ENCODE measurements at regions not wholly inside any gene's neighbourhood (a gene's known extent, or its start where the extent isn't known, plus 50 kb on each side); places are given as distances from the start of the nearest gene placed in this dataset.

GRCh38 chr15:81856001-81856633, 189.7 kb downstream of the MEX3B start:
- no peak for FAIRE-seq
- TF ChIP-seq POLR2A (IDR thresholded peaks at IDR 0.05; ENCODE audit: low read depth, low read length), result no peak
- no peak for TF ChIP-seq POLR2AphosphoS5 (IDR thresholded peaks at IDR 0.05; ENCODE audit: low read depth, low read length)
- no peak for TF ChIP-seq TAF1 (IDR thresholded peaks at IDR 0.05; ENCODE audit: borderline replicate concordance, low read depth, low read length)

GRCh38 chr15:81853150-81853748, 192.6 kb downstream of the MEX3B start:
- FAIRE-seq (no peak), DNase-seq (ENCODE audit: insufficient read length) (no peak)
- TF ChIP-seq POLR2A (IDR thresholded peaks at IDR 0.05; ENCODE audit: low read depth, low read length) (no peak), TAF1 (IDR thresholded peaks at IDR 0.05; ENCODE audit: borderline replicate concordance, low read depth, low read length) (no peak), POLR2AphosphoS5 (IDR thresholded peaks at IDR 0.05; ENCODE audit: low read depth, low read length) (no peak)

More at GRCh38 chr15:81856001-81856633, 189.7 kb downstream of the MEX3B start:
- DNase-seq (ENCODE audit: insufficient read length), result no peak

GRCh38 chr15:81852411-81853149, 193.2 kb downstream of the MEX3B start:
- FAIRE-seq, result no peak
- DNase-seq (ENCODE audit: insufficient read length), result no peak
- TF ChIP-seq POLR2A (IDR thresholded peaks at IDR 0.05; ENCODE audit: low read depth, low read length), result no peak
- no peak for TF ChIP-seq POLR2AphosphoS5 (IDR thresholded peaks at IDR 0.05; ENCODE audit: low read depth, low read length)
- TF ChIP-seq TAF1 (IDR thresholded peaks at IDR 0.05; ENCODE audit: borderline replicate concordance, low read depth, low read length), result no peak

GRCh38 chr15:81851757-81852156, 194.1 kb downstream of the MEX3B start:
- TF ChIP-seq TAF1 (IDR thresholded peaks at IDR 0.05; ENCODE audit: borderline replicate concordance, low read depth, low read length) (no peak), POLR2A (IDR thresholded peaks at IDR 0.05; ENCODE audit: low read depth, low read length) (no peak), POLR2AphosphoS5 (IDR thresholded peaks at IDR 0.05; ENCODE audit: low read depth, low read length) (no peak)
- no peak for FAIRE-seq

GRCh38 chr15:81851325-81851724, 194.5 kb downstream of the MEX3B start:
- no peak for FAIRE-seq
- TF ChIP-seq POLR2AphosphoS5 (IDR thresholded peaks at IDR 0.05; ENCODE audit: low read depth, low read length), result no peak
- TF ChIP-seq TAF1 (IDR thresholded peaks at IDR 0.05; ENCODE audit: borderline replicate concordance, low read depth, low read length), result no peak
- no peak for TF ChIP-seq POLR2A (IDR thresholded peaks at IDR 0.05; ENCODE audit: low read depth, low read length)
- no peak for DNase-seq (ENCODE audit: insufficient read length)

More at GRCh38 chr15:81851757-81852156, 194.1 kb downstream of the MEX3B start:
- no peak for DNase-seq (ENCODE audit: insufficient read length)

GRCh38 chr15:81849289-81849688, 196.5 kb downstream of the MEX3B start:
- FAIRE-seq (no peak), DNase-seq (ENCODE audit: insufficient read length) (no peak)
- no peak for TF ChIP-seq POLR2AphosphoS5 (IDR thresholded peaks at IDR 0.05; ENCODE audit: low read depth, low read length)
- no peak for TF ChIP-seq POLR2A (IDR thresholded peaks at IDR 0.05; ENCODE audit: low read depth, low read length)
- no peak for TF ChIP-seq TAF1 (IDR thresholded peaks at IDR 0.05; ENCODE audit: borderline replicate concordance, low read depth, low read length)

- TF ChIP-seq POLR2A (IDR thresholded peaks at IDR 0.05; ENCODE audit: low read depth, low read length), result no peak
- TF ChIP-seq POLR2AphosphoS5 (IDR thresholded peaks at IDR 0.05; ENCODE audit: low read depth, low read length), result no peak
- TF ChIP-seq TAF1 (IDR thresholded peaks at IDR 0.05; ENCODE audit: borderline replicate concordance, low read depth, low read length), result no peak
- DNase-seq (ENCODE audit: insufficient read length) (no peak), FAIRE-seq (no peak)
Observed at GRCh38 chr15:81848701-81849100, 197.1 kb downstream of the MEX3B start.

GRCh38 chr15:81843757-81844407, 201.9 kb downstream of the MEX3B start:
- FAIRE-seq, result no peak

GRCh38 chr15:81843226-81843625, 202.6 kb downstream of the MEX3B start:
- DNase-seq (ENCODE audit: insufficient read length) (no peak), FAIRE-seq (peak; percentile 87)
- no peak for TF ChIP-seq POLR2A (IDR thresholded peaks at IDR 0.05; ENCODE audit: low read depth, low read length)
- no peak for TF ChIP-seq POLR2AphosphoS5 (IDR thresholded peaks at IDR 0.05; ENCODE audit: low read depth, low read length)
- no peak for TF ChIP-seq TAF1 (IDR thresholded peaks at IDR 0.05; ENCODE audit: borderline replicate concordance, low read depth, low read length)

More at GRCh38 chr15:81843757-81844407, 201.9 kb downstream of the MEX3B start:
- DNase-seq (ENCODE audit: insufficient read length), result no peak
- no peak for TF ChIP-seq POLR2A (IDR thresholded peaks at IDR 0.05; ENCODE audit: low read depth, low read length)
- no peak for TF ChIP-seq TAF1 (IDR thresholded peaks at IDR 0.05; ENCODE audit: borderline replicate concordance, low read depth, low read length)
- no peak for TF ChIP-seq POLR2AphosphoS5 (IDR thresholded peaks at IDR 0.05; ENCODE audit: low read depth, low read length)

GRCh38 chr15:81839387-81839786, 206.4 kb downstream of the MEX3B start:
- FAIRE-seq, result no peak
- DNase-seq (ENCODE audit: insufficient read length), result no peak
- TF ChIP-seq POLR2A (IDR thresholded peaks at IDR 0.05; ENCODE audit: low read depth, low read length) (no peak), TAF1 (IDR thresholded peaks at IDR 0.05; ENCODE audit: borderline replicate concordance, low read depth, low read length) (no peak), POLR2AphosphoS5 (IDR thresholded peaks at IDR 0.05; ENCODE audit: low read depth, low read length) (no peak)

GRCh38 chr15:81835731-81836130, 210.1 kb downstream of the MEX3B start:
- no peak for TF ChIP-seq TAF1 (IDR thresholded peaks at IDR 0.05; ENCODE audit: borderline replicate concordance, low read depth, low read length)
- TF ChIP-seq POLR2A (IDR thresholded peaks at IDR 0.05; ENCODE audit: low read depth, low read length), result no peak
- TF ChIP-seq POLR2AphosphoS5 (IDR thresholded peaks at IDR 0.05; ENCODE audit: low read depth, low read length), result no peak
- no peak for DNase-seq (ENCODE audit: insufficient read length)
- no peak for FAIRE-seq
